Panc1 (cell line): ENCODE measurements at regions not wholly inside any gene's neighbourhood (a gene's known extent, or its start where the extent isn't known, plus 50 kb on each side); places are given as distances from the start of the nearest gene placed in this dataset.

Experiments used
- CTCF ChIP-seq: fragments of 450-650 bp; IDR thresholded peaks from 2 replicates; pipeline ENCODE4 v1.5.1; 2017; ENCODE audit warnings: mild to moderate bottlenecking
- POLR2AphosphoS5 ChIP-seq: IDR thresholded peaks from 2 replicates; pipeline ENCODE4 v1.6.1; 2012; ENCODE audit warnings: mild to moderate bottlenecking, low read depth, low read length, moderate library complexity
- REST ChIP-seq, 2 experiments: IDR thresholded peaks; 2 replicates each; pipeline ENCODE4 v1.6.1; 2011 to 2012; ENCODE audit warnings: low read depth in 2 of 2, control low read depth in 1 of 2, low read length in 1 of 2, mild to moderate bottlenecking in 1 of 2, moderate library complexity in 1 of 2; ENCODE audit not compliant: insufficient read depth in 1 of 2
- TCF7L2 ChIP-seq: IDR thresholded peaks from 2 replicates; pipeline ENCODE4 v1.6.1; 2011; ENCODE audit warnings: mild to moderate bottlenecking, low read depth, low read length, inconsistent platforms

- no peak for TF ChIP-seq TCF7L2
- no peak for TF ChIP-seq CTCF
- TF ChIP-seq POLR2AphosphoS5, result no peak
- no peak for TF ChIP-seq REST (IDR thresholded peaks at IDR 0.05; ENCODE audit: insufficient read depth in 1 of 2, low read depth in 2 of 2, low read length in 1 of 2)
These were observed 1134.9 kb upstream of the FAM98A start for GRCh38 chr2:34734042-34734441.
